ENCODE measurements at regions not wholly inside any gene's neighbourhood (a gene's known extent, or its start where the extent isn't known, plus 50 kb on each side); places are given as distances from the start of the nearest gene placed in this dataset.

DNA sequence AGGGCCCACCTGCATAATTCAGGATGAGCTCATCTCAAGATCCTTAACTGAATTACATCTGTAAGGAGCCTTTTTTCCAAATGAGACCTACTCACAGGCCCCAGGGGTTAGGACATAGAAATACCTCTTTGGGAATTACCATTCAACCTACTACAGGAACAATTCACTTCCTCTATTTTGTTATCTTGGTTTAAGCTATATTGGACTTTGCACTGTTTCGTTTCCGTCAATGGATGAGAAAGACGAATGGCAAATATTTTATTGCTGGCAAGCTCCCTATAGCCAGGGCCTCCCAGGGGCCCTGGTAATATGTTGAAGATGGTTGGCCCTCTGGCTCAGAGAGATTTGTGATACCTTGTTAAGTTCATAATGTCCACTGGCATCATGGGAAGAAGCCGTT, 384.2 kb upstream of the DUSP10 start:
- H2BK120ac ChIP-seq (ENCODE audit: low read depth, low read length, poor library complexity, severe bottlenecking), result no peak overlapping the region
- H2BK5ac ChIP-seq (ENCODE audit: insufficient read length, low read length), result no peak overlapping the region
- no peak overlapping the region for H3K4ac ChIP-seq (ENCODE audit: low read depth, low read length)
- no peak overlapping the region for H3K9ac ChIP-seq (ENCODE audit: extremely low read depth, insufficient read length, low read length)
- no peak overlapping the region for H3T11ph ChIP-seq (ENCODE audit: low read length)
- no peaks in the 10 kb centered on the region; a peak in 1 of 5 replicates for H3K9me3 Mint-ChIP-seq
- H3K23me2 ChIP-seq (ENCODE audit: insufficient read length, low read depth, low read length, poor library complexity, severe bottlenecking), result no peaks in the 10 kb centered on the region
- H3K56ac ChIP-seq (ENCODE audit: insufficient read length, low read depth, low read length), result no peak overlapping the region
- H4K8ac ChIP-seq (replicated peaks; ENCODE audit: insufficient read length, low read depth, low read length), result no peak overlapping the region
- no peak overlapping the region for H3K27ac Mint-ChIP-seq
- no peaks in the 10 kb centered on the region for H4K20me1 ChIP-seq (ENCODE audit: control insufficient read depth, insufficient read depth, insufficient read length)
- no peak overlapping the region for H3K14ac ChIP-seq (ENCODE audit: insufficient read depth, low read length)
- no peak overlapping the region for H3K4me2 ChIP-seq (ENCODE audit: insufficient read depth, insufficient read length, low read length)
- no peak for DNase-seq
- H3K9me3 ChIP-seq (ENCODE audit: control insufficient read depth, low read depth, low read length), result no peaks in the 10 kb centered on the region
- H3K27me3 ChIP-seq (ENCODE audit: insufficient read depth, low read length), result no peaks in the 10 kb centered on the region
- no peaks in the 10 kb centered on the region for H3K27me3 Mint-ChIP-seq (ENCODE audit: low read depth)
- TF ChIP-seq, protein P1, sequence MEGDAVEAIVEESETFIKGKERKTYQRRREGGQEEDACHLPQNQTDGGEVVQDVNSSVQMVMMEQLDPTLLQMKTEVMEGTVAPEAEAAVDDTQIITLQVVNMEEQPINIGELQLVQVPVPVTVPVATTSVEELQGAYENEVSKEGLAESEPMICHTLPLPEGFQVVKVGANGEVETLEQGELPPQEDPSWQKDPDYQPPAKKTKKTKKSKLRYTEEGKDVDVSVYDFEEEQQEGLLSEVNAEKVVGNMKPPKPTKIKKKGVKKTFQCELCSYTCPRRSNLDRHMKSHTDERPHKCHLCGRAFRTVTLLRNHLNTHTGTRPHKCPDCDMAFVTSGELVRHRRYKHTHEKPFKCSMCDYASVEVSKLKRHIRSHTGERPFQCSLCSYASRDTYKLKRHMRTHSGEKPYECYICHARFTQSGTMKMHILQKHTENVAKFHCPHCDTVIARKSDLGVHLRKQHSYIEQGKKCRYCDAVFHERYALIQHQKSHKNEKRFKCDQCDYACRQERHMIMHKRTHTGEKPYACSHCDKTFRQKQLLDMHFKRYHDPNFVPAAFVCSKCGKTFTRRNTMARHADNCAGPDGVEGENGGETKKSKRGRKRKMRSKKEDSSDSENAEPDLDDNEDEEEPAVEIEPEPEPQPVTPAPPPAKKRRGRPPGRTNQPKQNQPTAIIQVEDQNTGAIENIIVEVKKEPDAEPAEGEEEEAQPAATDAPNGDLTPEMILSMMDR (conservative IDR thresholded peaks at IDR 0.05), result no peak
- H3K18ac ChIP-seq (ENCODE audit: insufficient read length, low read depth, low read length), result no peak overlapping the region
- no CpG with 5 or more reads among the region's 4 CpGs for WGBS (ENCODE audit: extremely low coverage, insufficient read length, low lambda C conversion rate)
- no peaks in the 10 kb centered on the region; a peak in 1 of 7 replicates for H3K36me3 Mint-ChIP-seq (ENCODE audit: insufficient read depth in 1 of 3, low read depth in 3 of 3)
- no peak overlapping the region for H3K4me3 Mint-ChIP-seq
- no peak overlapping the region for H2AK5ac ChIP-seq (ENCODE audit: insufficient read length, low read length)
- H3K27ac ChIP-seq (ENCODE audit: insufficient read length, low read depth, low read length), result no peak overlapping the region
- H3K79me2 ChIP-seq (ENCODE audit: insufficient read depth, low read length), result no peaks in the 10 kb centered on the region
- H4K5ac ChIP-seq (ENCODE audit: insufficient read length, low read depth, low read length), result no peak overlapping the region
- no peak overlapping the region for H3K23ac ChIP-seq (ENCODE audit: insufficient read length, low read depth, low read length)
- no peak overlapping the region for H2AFZ ChIP-seq (ENCODE audit: low read length)
- no peaks in the 10 kb centered on the region for H3K79me1 ChIP-seq (ENCODE audit: insufficient read depth, low read depth, low read length, poor library complexity, severe bottlenecking)
- no peak overlapping the region for H2BK12ac ChIP-seq (ENCODE audit: insufficient read length, low read depth, low read length)
- H2BK20ac ChIP-seq (ENCODE audit: low read depth, low read length, poor library complexity, severe bottlenecking), result no peak overlapping the region
- no peaks in the 10 kb centered on the region for H3K4me1 ChIP-seq (ENCODE audit: insufficient read depth, low read length)
- H3K4me1 Mint-ChIP-seq, result peaks cover 0 to 6% of the 10 kb centered on the region in 2 experiments; a peak in 2 of 4 replicates
- no peak overlapping the region for H2BK15ac ChIP-seq (ENCODE audit: low read depth, low read length)
- no peak overlapping the region for H4K91ac ChIP-seq (ENCODE audit: insufficient read length, low read depth, low read length)
